Activated T-helper 2 cell treated with anti-CD3 and anti-CD28 coated beads, Interferon-gamma antibody, Interleukin-2, Interleukin-4, amounts not matched to agents 10 μg/mL and 5 μg/mL and 100 μg/mL, durations not matched to agents 14 hours and 24 hours and 36 hours (primary cell): ENCODE measurements at regions not wholly inside any gene's neighbourhood (a gene's known extent, or its start where the extent isn't known, plus 50 kb on each side); places are given as distances from the start of the nearest gene placed in this dataset.

Source experiments
- DNase-seq: peaks from one replicate; pipeline ENCODE4 v3.0.0; 2021; ENCODE audit warnings: low spot score
- H3K27ac Mint-ChIP-seq: one replicate; pipeline ENCODE4 v1.8.0; 2021; ENCODE audit warnings: mixed read lengths
- H3K27me3 Mint-ChIP-seq: one replicate; pipeline ENCODE4 v1.8.0; 2021; ENCODE audit warnings: low read depth, mixed read lengths
- H3K36me3 Mint-ChIP-seq: one replicate; pipeline ENCODE4 v1.8.0; 2021; ENCODE audit warnings: low read depth, mixed read lengths
- H3K4me1 Mint-ChIP-seq: one replicate; pipeline ENCODE4 v1.8.0; 2021; ENCODE audit warnings: low read depth, mixed read lengths
- H3K4me3 Mint-ChIP-seq: one replicate; pipeline ENCODE4 v1.8.0; 2021; ENCODE audit warnings: low read depth, mild to moderate bottlenecking, moderate library complexity, mixed read lengths
- H3K9me3 Mint-ChIP-seq: one replicate; pipeline ENCODE4 v1.8.0; 2021; ENCODE audit warnings: mixed read lengths
- intact Hi-C: fragments of 100-400 bp; cut with micrococcal nuclease; formaldehyde crosslinking; loops from one replicate; pipeline ENCODE4 v1.15.1; 2023

DNA sequence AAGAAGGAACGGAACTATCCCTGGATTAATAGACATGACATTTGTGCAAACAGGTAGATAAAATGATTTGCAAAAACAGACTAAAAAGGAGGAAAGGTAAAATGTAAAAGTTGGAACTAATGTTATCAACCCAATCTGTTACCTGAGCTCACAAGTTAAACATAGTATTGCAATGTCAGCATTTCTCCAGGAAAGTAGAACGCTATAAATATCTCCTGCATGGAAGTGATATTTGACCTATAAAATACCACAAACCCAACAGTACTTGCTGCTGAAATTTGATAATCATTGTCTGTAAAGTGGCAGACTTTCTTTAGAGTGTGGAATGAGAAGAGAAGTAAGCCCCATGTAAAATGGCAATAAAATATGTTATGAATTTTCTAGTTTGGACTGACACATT lies 1435.7 kb downstream of the LRFN5 start:
- Mint-ChIP-seq H3K9me3 (peaks cover 33% of the 10 kb centered on the region), H3K27me3 (no peaks in the 10 kb centered on the region), H3K4me1 (no peaks in the 10 kb centered on the region), H3K36me3 (no peaks in the 10 kb centered on the region), H3K27ac (no peak overlapping the region), H3K4me3 (no peak overlapping the region)
- intact Hi-C loops = no loop called here
- no peak for DNase-seq

DNA sequence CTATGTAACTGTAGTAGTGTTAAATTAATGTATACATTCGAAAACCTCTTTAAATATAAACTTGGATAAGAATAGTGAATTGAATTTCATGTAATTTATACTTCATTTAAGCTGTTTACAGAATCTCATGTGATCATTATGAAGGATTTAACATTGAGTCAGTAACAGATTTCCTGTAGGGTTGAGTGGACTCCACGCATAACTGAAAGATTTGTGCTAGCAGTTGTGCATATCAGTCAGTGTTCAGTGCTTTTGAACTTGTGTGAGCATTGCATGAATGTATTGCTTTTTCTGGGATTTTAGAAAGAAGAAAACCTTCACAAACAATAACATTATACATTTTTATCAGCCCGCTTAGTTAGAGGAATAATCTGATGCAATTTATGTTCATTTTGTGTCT lies 1435.3 kb downstream of the LRFN5 start:
- Mint-ChIP-seq H3K4me3 (no peak overlapping the region), H3K4me1 (no peaks in the 10 kb centered on the region), H3K36me3 (no peaks in the 10 kb centered on the region), H3K27me3 (no peaks in the 10 kb centered on the region), H3K27ac (no peak overlapping the region), H3K9me3 (peaks cover 28% of the 10 kb centered on the region)
- intact Hi-C loops = no loop called here
- no peak for DNase-seq

GRCh38 chr14:43041207-43041606 lies 1434.5 kb downstream of the LRFN5 start:
- no peaks in the 10 kb centered on the region for H3K4me1 Mint-ChIP-seq
- no peak overlapping the region for H3K4me3 Mint-ChIP-seq
- H3K9me3 Mint-ChIP-seq = peaks cover 26% of the 10 kb centered on the region
- DNase-seq = no peak
- H3K27me3 Mint-ChIP-seq = no peaks in the 10 kb centered on the region
- H3K36me3 Mint-ChIP-seq = no peaks in the 10 kb centered on the region
- intact Hi-C loops = no loop called here
- H3K27ac Mint-ChIP-seq = no peak overlapping the region

- Mint-ChIP-seq H3K4me3 (no peak overlapping the region), H3K9me3 (peaks cover 24% of the 10 kb centered on the region), H3K27me3 (no peaks in the 10 kb centered on the region), H3K27ac (no peak overlapping the region), H3K36me3 (no peaks in the 10 kb centered on the region), H3K4me1 (no peaks in the 10 kb centered on the region)
- intact Hi-C loops = no loop called here
- DNase-seq = no peak
Observed at GRCh38 chr14:43039881-43040280, 1433.2 kb downstream of the LRFN5 start.

GRCh38 chr14:43031598-43031997 lies 1424.9 kb downstream of the LRFN5 start:
- Mint-ChIP-seq H3K27ac (no peak overlapping the region), H3K27me3 (no peaks in the 10 kb centered on the region), H3K4me1 (no peaks in the 10 kb centered on the region), H3K4me3 (no peak overlapping the region), H3K36me3 (no peaks in the 10 kb centered on the region), H3K9me3 (peaks cover 16% of the 10 kb centered on the region)
- DNase-seq = no peak
- intact Hi-C loops = no loop called here

- no peaks in the 10 kb centered on the region for H3K27me3 Mint-ChIP-seq
- no peak overlapping the region for H3K4me3 Mint-ChIP-seq
- no peaks in the 10 kb centered on the region for H3K4me1 Mint-ChIP-seq
- DNase-seq = no peak
- peaks cover 42% of the 10 kb centered on the region for H3K9me3 Mint-ChIP-seq
- H3K36me3 Mint-ChIP-seq = no peaks in the 10 kb centered on the region
- intact Hi-C loops = no loop called here
- H3K27ac Mint-ChIP-seq = no peak overlapping the region
Observed at GRCh38 chr14:43022094-43022800, 1415.6 kb downstream of the LRFN5 start.

DNA sequence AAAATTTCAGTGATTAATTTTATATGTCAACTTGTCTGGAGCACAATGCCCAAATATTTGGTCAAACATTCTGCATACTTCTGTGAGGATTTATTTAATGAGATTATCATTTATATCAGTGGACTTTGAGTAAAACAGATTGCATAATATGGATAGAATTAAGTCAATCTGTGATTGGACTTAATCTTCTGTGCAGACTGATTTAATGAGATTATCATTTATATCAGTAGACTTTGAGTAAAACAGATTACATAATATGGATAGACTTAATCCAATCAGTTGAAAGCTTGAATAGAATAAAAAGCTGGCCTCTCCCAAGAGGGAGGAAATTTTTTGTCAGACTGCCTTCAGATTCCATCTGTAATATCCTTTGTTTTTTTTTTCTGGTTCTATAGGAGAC lies 1413.2 kb downstream of the LRFN5 start:
- no peaks in the 10 kb centered on the region for H3K4me1 Mint-ChIP-seq
- no peak overlapping the region for H3K4me3 Mint-ChIP-seq
- no peaks in the 10 kb centered on the region for H3K36me3 Mint-ChIP-seq
- H3K27me3 Mint-ChIP-seq = no peaks in the 10 kb centered on the region
- no peak for DNase-seq
- H3K27ac Mint-ChIP-seq = no peak overlapping the region
- peaks cover 38% of the 10 kb centered on the region for H3K9me3 Mint-ChIP-seq
- intact Hi-C loops = no loop called here

DNA sequence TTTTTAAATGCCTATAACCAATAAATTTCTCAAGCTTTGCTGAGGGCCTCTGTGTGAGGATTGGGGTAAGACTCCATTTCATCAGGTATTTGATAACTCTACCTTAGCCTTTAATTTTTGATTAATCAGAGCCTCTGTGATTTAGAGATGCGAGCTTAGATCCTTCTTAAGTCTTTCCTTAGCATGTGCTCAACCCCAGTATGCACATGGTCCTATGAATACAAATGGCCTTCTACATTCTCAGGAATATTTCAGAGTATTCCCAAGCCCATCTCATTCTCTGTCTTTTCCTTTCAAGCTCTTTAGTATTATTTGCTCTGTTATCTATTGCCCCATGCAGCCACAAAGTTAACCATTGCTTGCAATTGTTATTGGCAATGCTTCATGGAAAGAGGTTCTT lies 1407.7 kb downstream of the LRFN5 start:
- peaks cover 29% of the 10 kb centered on the region for H3K9me3 Mint-ChIP-seq
- H3K27ac Mint-ChIP-seq = no peak overlapping the region
- H3K27me3 Mint-ChIP-seq = no peaks in the 10 kb centered on the region
- intact Hi-C loops = no loop called here
- no peaks in the 10 kb centered on the region for H3K36me3 Mint-ChIP-seq
- no peak for DNase-seq
- no peaks in the 10 kb centered on the region for H3K4me1 Mint-ChIP-seq
- H3K4me3 Mint-ChIP-seq = no peak overlapping the region

GRCh38 chr14:43012817-43013216 lies 1406.1 kb downstream of the LRFN5 start:
- H3K4me3 Mint-ChIP-seq = no peak overlapping the region
- H3K4me1 Mint-ChIP-seq = no peaks in the 10 kb centered on the region
- no peak for DNase-seq
- H3K9me3 Mint-ChIP-seq = peaks cover 33% of the 10 kb centered on the region
- H3K27me3 Mint-ChIP-seq = no peaks in the 10 kb centered on the region
- intact Hi-C loops = no loop called here
- no peaks in the 10 kb centered on the region for H3K36me3 Mint-ChIP-seq
- H3K27ac Mint-ChIP-seq = no peak overlapping the region

DNA sequence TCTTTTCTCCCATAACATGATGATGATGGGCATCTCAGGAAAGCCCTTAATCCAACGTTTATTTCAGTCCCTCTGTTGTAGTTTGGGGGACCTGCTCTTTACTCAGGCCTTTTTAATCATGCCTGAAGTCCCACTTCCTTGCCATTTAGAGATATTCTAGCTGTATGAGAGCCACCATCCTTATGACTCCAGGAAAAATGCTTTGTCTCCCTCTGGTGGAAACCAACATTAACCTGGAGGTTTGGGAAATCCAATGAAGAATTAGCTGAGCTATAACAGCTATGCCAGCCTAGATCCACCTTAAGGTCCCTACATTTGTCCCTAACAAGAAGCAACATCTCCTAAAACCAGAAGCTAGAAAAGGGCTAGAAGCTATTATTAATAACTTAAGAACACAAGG lies 1399.1 kb downstream of the LRFN5 start:
- no peak for DNase-seq
- Mint-ChIP-seq H3K4me1 (no peaks in the 10 kb centered on the region), H3K27ac (no peak overlapping the region), H3K4me3 (no peak overlapping the region), H3K27me3 (no peaks in the 10 kb centered on the region), H3K9me3 (peaks cover 76% of the 10 kb centered on the region), H3K36me3 (no peaks in the 10 kb centered on the region)
- intact Hi-C loops = no loop called here

- H3K4me1 Mint-ChIP-seq = no peaks in the 10 kb centered on the region
- H3K9me3 Mint-ChIP-seq = peaks cover 76% of the 10 kb centered on the region
- no peaks in the 10 kb centered on the region for H3K27me3 Mint-ChIP-seq
- H3K36me3 Mint-ChIP-seq = no peaks in the 10 kb centered on the region
- no peak overlapping the region for H3K27ac Mint-ChIP-seq
- intact Hi-C loops = no loop called here
- DNase-seq = no peak
- no peak overlapping the region for H3K4me3 Mint-ChIP-seq
Observed at GRCh38 chr14:43003845-43004244, 1397.2 kb downstream of the LRFN5 start.

GRCh38 chr14:43001731-43002130 lies 1395.1 kb downstream of the LRFN5 start:
- Mint-ChIP-seq H3K27ac (no peak overlapping the region), H3K4me3 (no peak overlapping the region), H3K27me3 (no peaks in the 10 kb centered on the region), H3K4me1 (no peaks in the 10 kb centered on the region), H3K9me3 (peaks cover 57% of the 10 kb centered on the region), H3K36me3 (no peaks in the 10 kb centered on the region)
- DNase-seq = no peak
- intact Hi-C loops = no loop called here

DNA sequence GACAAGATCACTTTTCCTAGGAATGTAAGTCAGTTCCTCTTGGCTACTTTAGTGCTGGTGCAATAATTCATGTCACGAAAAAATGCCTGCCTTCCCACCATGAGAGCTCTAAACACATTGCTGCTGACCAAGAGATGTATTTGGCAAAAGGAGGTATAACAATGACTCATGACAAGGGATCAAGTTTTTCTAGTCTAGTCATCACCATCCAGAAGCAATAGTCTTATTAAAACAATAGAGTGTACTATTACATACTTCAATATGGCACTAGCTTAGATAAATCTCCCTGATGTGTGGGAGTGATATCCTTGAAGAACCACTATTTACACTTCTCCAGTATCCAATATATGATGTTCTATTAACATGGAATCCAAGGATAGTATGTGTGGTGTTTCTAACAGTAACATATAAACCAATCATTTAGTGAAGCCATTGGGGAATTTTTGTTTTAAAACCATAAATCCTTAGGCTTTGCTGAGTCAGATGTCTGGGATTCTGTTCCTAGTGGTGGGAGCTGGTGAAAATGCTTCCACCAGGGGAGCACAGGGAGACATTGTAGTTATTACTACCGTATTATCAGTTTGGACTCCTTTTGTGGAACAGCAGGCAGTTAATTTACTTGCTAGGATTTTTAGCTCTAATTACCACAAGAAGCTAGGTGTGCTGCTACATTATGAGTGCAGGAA lies 1387.5 kb downstream of the LRFN5 start:
- Mint-ChIP-seq H3K4me3 (no peak overlapping the region), H3K27me3 (no peaks in the 10 kb centered on the region), H3K9me3 (peaks cover 29% of the 10 kb centered on the region), H3K4me1 (no peaks in the 10 kb centered on the region), H3K27ac (no peak overlapping the region), H3K36me3 (no peaks in the 10 kb centered on the region)
- DNase-seq = no peak
- intact Hi-C loops = no loop called here
